IMR-90 (cell line): ENCODE measurements at regions not wholly inside any gene's neighbourhood (a gene's known extent, or its start where the extent isn't known, plus 50 kb on each side); places are given as distances from the start of the nearest gene placed in this dataset.

Source experiments
- ATAC-seq: fragments of 200-7000 bp; cut with Tn5 transposase; 2 replicates; pipeline ENCODE4 v1.9.1; 2020; ENCODE audit warnings: low read depth, mild to moderate bottlenecking, moderate library complexity
- BruUV-seq: library from RNA; stranded (reverse); fragments of 400-500 nt; replicated peaks from 2 replicates; lab custom pipeline; 2021; lab: Mats Ljungman, UMichigan
- CTCF ChIA-PET: fragments of 300-600 bp; formaldehyde crosslinking; extraction: SDS; loops from one replicate; lab custom pipeline; 2021; ENCODE audit warnings: antibody characterized with exemption; lab: Yijun Ruan, JAX
- POLR2A ChIA-PET: fragments of 300-600 bp; sonication (Branson Sonifier 250); formaldehyde crosslinking; loops from one replicate; lab custom pipeline; 2022; ENCODE audit warnings: antibody characterized with exemption; ENCODE audit not compliant: unreplicated experiment; lab: Charles Lee
- DNase-seq: peaks from one replicate; pipeline ENCODE4 v3.0.0; 2013
- H2AFZ ChIP-seq: replicated peaks from 2 replicates; pipeline ENCODE3; 2013; ENCODE audit warnings: low read length, mild to moderate bottlenecking; ENCODE audit not compliant: poor library complexity
- H2AK5ac ChIP-seq: 2 replicates; pipeline ENCODE4 v1.6.1; 2013; ENCODE audit warnings: low read depth, low read length, inconsistent platforms
- H2AK9ac ChIP-seq: replicated peaks from 2 replicates; pipeline ENCODE3; 2013; ENCODE audit warnings: mild to moderate bottlenecking, low read depth, low read length, moderate library complexity; ENCODE audit not compliant: poor library complexity
- H2BK120ac ChIP-seq: 2 replicates; pipeline ENCODE4 v1.6.1; 2013; ENCODE audit warnings: low read depth, low read length, inconsistent platforms
- H2BK15ac ChIP-seq: 3 replicates; pipeline ENCODE4 v1.6.1; 2013; ENCODE audit warnings: low read depth, low read length, inconsistent platforms
- H2BK20ac ChIP-seq: 2 replicates; pipeline ENCODE4 v1.6.1; 2013; ENCODE audit warnings: low read depth, mild to moderate bottlenecking, inconsistent platforms, low read length, moderate library complexity
- H2BK5ac ChIP-seq: 2 replicates; pipeline ENCODE4 v1.6.1; 2013; ENCODE audit warnings: mild to moderate bottlenecking, low read depth, low read length, inconsistent platforms; ENCODE audit not compliant: poor library complexity, severe bottlenecking
- H3K14ac ChIP-seq: replicated peaks from 2 replicates; pipeline ENCODE4 v1.6.1; 2013; ENCODE audit warnings: low read depth, low read length, inconsistent platforms
- H3K18ac ChIP-seq: 2 replicates; pipeline ENCODE4 v1.6.1; 2013; ENCODE audit warnings: low read depth, low read length, control low read depth
- H3K23ac ChIP-seq: 2 replicates; pipeline ENCODE4 v1.6.1; 2013; ENCODE audit warnings: low read depth, low read length, inconsistent platforms
- H3K27ac ChIP-seq: 2 replicates; pipeline ENCODE4 v1.5.1; 2013; ENCODE audit warnings: mild to moderate bottlenecking, control low read depth, low read length; ENCODE audit not compliant: insufficient read depth
- H3K27me3 ChIP-seq: 2 replicates; pipeline ENCODE4 v1.6.1; 2013; ENCODE audit warnings: low read length; ENCODE audit not compliant: control insufficient read depth, insufficient read depth
- H3K36me3 ChIP-seq: 2 replicates; pipeline ENCODE4 v1.6.1; 2013; ENCODE audit warnings: low read length, mixed read lengths; ENCODE audit not compliant: control insufficient read depth, insufficient read depth
- H3K4ac ChIP-seq: 2 replicates; pipeline ENCODE4 v1.6.1; 2013; ENCODE audit warnings: low read depth, low read length, inconsistent platforms
- H3K4me1 ChIP-seq: 2 replicates; pipeline ENCODE4 v1.6.1; 2013; ENCODE audit warnings: low read length, mixed read lengths; ENCODE audit not compliant: control insufficient read depth, insufficient read depth
- H3K4me2 ChIP-seq: 2 replicates; pipeline ENCODE4 v1.6.1; 2013; ENCODE audit warnings: low read depth, mild to moderate bottlenecking, control low read depth, low read length, moderate library complexity
- H3K4me3 ChIP-seq: 2 replicates; pipeline ENCODE4 v1.5.1; 2013; ENCODE audit warnings: low read depth, mild to moderate bottlenecking, control low read depth, low read length, moderate library complexity; ENCODE audit not compliant: insufficient read depth
- H3K56ac ChIP-seq: 2 replicates; pipeline ENCODE4 v1.6.1; 2013; ENCODE audit warnings: low read length, inconsistent platforms; ENCODE audit not compliant: insufficient read depth; ENCODE audit errors: extremely low read depth
- H3K79me1 ChIP-seq, 2 experiments: 2 replicates each; pipeline ENCODE4 v1.6.1; 2013; ENCODE audit warnings: low read length in 2 of 2, inconsistent platforms in 1 of 2, low read depth in 1 of 2
- H3K9ac ChIP-seq: 2 replicates; pipeline ENCODE4 v1.6.1; 2013; ENCODE audit warnings: low read depth, low read length, control low read depth
- H3K9me1 ChIP-seq: 2 replicates; pipeline ENCODE4 v1.6.1; 2013; ENCODE audit warnings: low read length, inconsistent platforms; ENCODE audit not compliant: insufficient read depth
- H3K9me3 ChIP-seq: 2 replicates; pipeline ENCODE4 v1.6.1; 2013; ENCODE audit warnings: low read length; ENCODE audit not compliant: control insufficient read depth, insufficient read depth
- H4K20me1 ChIP-seq: 2 replicates; pipeline ENCODE4 v1.6.1; 2013; ENCODE audit warnings: low read length, inconsistent platforms; ENCODE audit not compliant: insufficient read depth
- H4K5ac ChIP-seq: 2 replicates; pipeline ENCODE4 v1.6.1; 2013; ENCODE audit warnings: mild to moderate bottlenecking, low read depth, low read length, control low read depth
- H4K8ac ChIP-seq, 2 experiments: 2 replicates each; pipeline ENCODE4 v1.6.1; 2013; ENCODE audit warnings: low read depth in 2 of 2, low read length in 2 of 2, control low read depth in 1 of 2, inconsistent platforms in 1 of 2
- H4K91ac ChIP-seq: 2 replicates; pipeline ENCODE4 v1.6.1; 2013; ENCODE audit warnings: low read depth, low read length, inconsistent platforms; ENCODE audit not compliant: insufficient read depth
- MAZ ChIP-seq: IDR thresholded peaks from 2 replicates; pipeline ENCODE4 v1.6.1; 2012; ENCODE audit warnings: low read depth, mild to moderate bottlenecking, low read length, improper control_type of control experiment, moderate library complexity, borderline replicate concordance
- NFE2L2 ChIP-seq: fragments of 150-350 bp; IDR thresholded peaks from 2 replicates; pipeline ENCODE4 v1.6.1; 2016; ENCODE audit warnings: low read depth, mild to moderate bottlenecking, low read length
- POLR2A ChIP-seq: IDR thresholded peaks from 2 replicates; pipeline ENCODE4 v1.6.1; 2012; ENCODE audit warnings: mild to moderate bottlenecking, low read depth, low read length
- RAD21 ChIP-seq: IDR thresholded peaks from 2 replicates; pipeline ENCODE4 v1.6.1; 2012; ENCODE audit warnings: low read length, improper control_type of control experiment
- RFX5 ChIP-seq: IDR thresholded peaks from 2 replicates; pipeline ENCODE4 v1.8.0; 2012; ENCODE audit warnings: low read depth, mild to moderate bottlenecking, low read length, moderate library complexity
- SMC3 ChIP-seq: fragments of 150-350 bp; IDR thresholded peaks from 2 replicates; pipeline ENCODE4 v1.6.1; 2016; ENCODE audit warnings: low read depth, mild to moderate bottlenecking, antibody characterized with exemption, low read length, moderate library complexity
- WGBS, 2 experiments: methylation state at CpG; one replicate each; pipeline versions ENCODE4 v1.1.5 to v1.1.7; 2013; ENCODE audit warnings: missing lambda C conversion rate in 2 of 2; ENCODE audit not compliant: insufficient read length in 1 of 2; ENCODE audit errors: extremely low coverage in 2 of 2; 5-methylcytosine and 5-hydroxymethylcytosine counted together
- dilution Hi-C: fragments of 300-500 bp; cut with HindIII; formaldehyde crosslinking; loops from one replicate; pipeline ENCODE4 v1.14.3; 2018; ENCODE audit warnings: low sequenced_read_pairs; ENCODE audit not compliant: unreplicated experiment
- in situ Hi-C: fragments of 300-500 bp; cut with MboI; formaldehyde crosslinking; loops from 3 replicates; pipeline ENCODE4 v1.14.3; 2019; ENCODE audit warnings: low sequenced_read_pairs, inconsistent platforms, mixed read lengths
- intact Hi-C: fragments of 100-400 bp; cut with micrococcal nuclease; formaldehyde crosslinking; loops from 2 replicates; pipeline ENCODE4 v1.10.0; 2022

GRCh38 chr10:110418218-110418617 lies 79.5 kb upstream of the DUSP5 start:
- in situ Hi-C loops = no loop called here
- no peaks in the 10 kb centered on the region for H3K27me3 ChIP-seq
- ATAC-seq (no peak), DNase-seq (no peak)
- no peak overlapping the region for H3K18ac ChIP-seq
- peaks cover 35% of the 10 kb centered on the region for H3K9me1 ChIP-seq
- H2BK120ac ChIP-seq = no peak overlapping the region
- H3K56ac ChIP-seq = no peak overlapping the region
- TF ChIP-seq MAZ (no peak), NFE2L2 (no peak), SMC3 (no peak), RFX5 (no peak), RAD21 (no peak), POLR2A (no peak)
- no peaks in the 10 kb centered on the region for H4K20me1 ChIP-seq
- H4K5ac ChIP-seq = no peak overlapping the region
- no peak overlapping the region for H2AFZ ChIP-seq
- H3K27ac ChIP-seq = no peak overlapping the region
- no peak overlapping the region for H3K4ac ChIP-seq
- WGBS, 2 experiments = no CpG with 5 or more reads among the region's 6 CpGs
- no peaks in the 10 kb centered on the region for H3K79me1 ChIP-seq
- H3K36me3 ChIP-seq = no peaks in the 10 kb centered on the region
- H3K4me3 ChIP-seq = no peak overlapping the region
- peaks cover 14% of the 10 kb centered on the region for H3K4me1 ChIP-seq
- intact Hi-C loops = no loop called here
- no peak overlapping the region for H2AK5ac ChIP-seq
- BruUV-seq = no TSS peak
- H2BK5ac ChIP-seq = no peak overlapping the region
- H2BK20ac ChIP-seq = no peak overlapping the region
- no peaks in the 10 kb centered on the region; the same call in 1 of the 2 replicates for H3K9me3 ChIP-seq
- dilution Hi-C loops = no loop called here
- no peak overlapping the region for H2BK15ac ChIP-seq
- no peak overlapping the region for H4K8ac ChIP-seq
- H3K4me2 ChIP-seq = no peak overlapping the region
- no peak overlapping the region for H2AK9ac ChIP-seq
- no peak overlapping the region for H3K9ac ChIP-seq
- no peak overlapping the region for H4K91ac ChIP-seq
- POLR2A ChIA-PET = no interaction called here
- H3K23ac ChIP-seq = no peak overlapping the region
- CTCF ChIA-PET = interaction anchor here (1.2 kb wide), 1 partner anchor 14 kb away, joined by 3 read pairs; no protein-coding TSS in a partner anchor
- H3K14ac ChIP-seq = no peak overlapping the region
